Activated B cell treated with CpG ODN at 0.5 μM for 24 hours (primary cell): ENCODE measurements at regions not wholly inside any gene's neighbourhood (a gene's known extent, or its start where the extent isn't known, plus 50 kb on each side); places are given as distances from the start of the nearest gene placed in this dataset.

ENCODE experiments used
- ATAC-seq: fragments of 200-7000 bp; cut with Tn5 transposase; one replicate; pipeline ENCODE4 v1.10.0; 2021; ENCODE audit warnings: low read depth, mild to moderate bottlenecking, moderate library complexity
- CTCF ChIA-PET: fragments of 350-600 bp; sonication (Branson Sonifier 250); formaldehyde crosslinking; loops from one replicate; lab custom pipeline; 2021; ENCODE audit warnings: antibody characterized with exemption; lab: Charles Lee
- POLR2A ChIA-PET: fragments of 350-600 bp; sonication (Branson Sonifier 250); formaldehyde crosslinking; loops from one replicate; lab custom pipeline; 2021; ENCODE audit warnings: antibody characterized with exemption; lab: Charles Lee
- DNase-seq: peaks from one replicate; pipeline ENCODE4 v3.0.0; 2022
- H3K27ac Mint-ChIP-seq: one replicate; pipeline ENCODE4 v1.8.0; 2020; ENCODE audit warnings: mixed read lengths
- H3K27me3 Mint-ChIP-seq: one replicate; pipeline ENCODE4 v1.8.0; 2021; ENCODE audit warnings: mixed read lengths
- H3K36me3 Mint-ChIP-seq: one replicate; pipeline ENCODE4 v1.8.0; 2021; ENCODE audit warnings: low read depth, mixed read lengths
- H3K4me1 Mint-ChIP-seq: one replicate; pipeline ENCODE4 v1.8.0; 2021; ENCODE audit warnings: mixed read lengths
- H3K4me3 Mint-ChIP-seq: one replicate; pipeline ENCODE4 v1.8.0; 2020; ENCODE audit warnings: mild to moderate bottlenecking, mixed read lengths
- H3K9me3 Mint-ChIP-seq: one replicate; pipeline ENCODE4 v1.8.0; 2020; ENCODE audit warnings: mixed read lengths
- CTCF ChIP-seq: fragments of 200-600 bp; IDR thresholded peaks from one replicate; pipeline ENCODE4 v1.8.0; 2022; ENCODE audit warnings: antibody characterized with exemption, mild to moderate bottlenecking
- intact Hi-C: fragments of 100-400 bp; cut with micrococcal nuclease; formaldehyde crosslinking; loops from one replicate; pipeline ENCODE4 v1.15.1; 2024

GRCh38 chr2:58304843-58305242, 63.7 kb upstream of the FANCL start:
- H3K27ac Mint-ChIP-seq, result no peak overlapping the region

GRCh38 chr2:58299123-58299522, 58.0 kb upstream of the FANCL start:
- no peak for TF ChIP-seq CTCF
- ChIA-PET CTCF (no interaction called here), POLR2A (no interaction called here)
- H3K9me3 Mint-ChIP-seq, result peaks cover 3% of the 10 kb centered on the region
- ATAC-seq, result no peak
- no peaks in the 10 kb centered on the region for H3K36me3 Mint-ChIP-seq
- peaks cover 9% of the 10 kb centered on the region for H3K27me3 Mint-ChIP-seq
- DNase-seq, result no peak
- H3K4me3 Mint-ChIP-seq, result no peak overlapping the region
- no peaks in the 10 kb centered on the region for H3K4me1 Mint-ChIP-seq
- H3K27ac Mint-ChIP-seq, result no peak overlapping the region
- intact Hi-C loops, result no loop called here

More at GRCh38 chr2:58304843-58305242, 63.7 kb upstream of the FANCL start:
- DNase-seq (no peak), ATAC-seq (no peak)
- Mint-ChIP-seq H3K4me3 (no peak overlapping the region), H3K4me1 (no peaks in the 10 kb centered on the region), H3K9me3 (peaks cover 3% of the 10 kb centered on the region), H3K27me3 (peaks cover 5% of the 10 kb centered on the region), H3K36me3 (no peaks in the 10 kb centered on the region)
- POLR2A ChIA-PET, result no interaction called here
- TF ChIP-seq CTCF, result no peak
- intact Hi-C loops, result no loop called here
- CTCF ChIA-PET, result no interaction called here

GRCh38 chr2:58293056-58293455, 51.9 kb upstream of the FANCL start:
- peaks cover 12% of the 10 kb centered on the region for H3K27me3 Mint-ChIP-seq
- no peaks in the 10 kb centered on the region for H3K9me3 Mint-ChIP-seq
- ChIA-PET CTCF (no interaction called here), POLR2A (no interaction called here)
- H3K4me1 Mint-ChIP-seq, result no peaks in the 10 kb centered on the region
- H3K4me3 Mint-ChIP-seq, result no peak overlapping the region
- no peak for ATAC-seq
- intact Hi-C loops, result no loop called here
- no peak overlapping the region for H3K27ac Mint-ChIP-seq
- no peak for DNase-seq
- TF ChIP-seq CTCF, result no peak
- no peaks in the 10 kb centered on the region for H3K36me3 Mint-ChIP-seq

GRCh38 chr2:58291726-58292438, 50.8 kb upstream of the FANCL start:
- ChIA-PET CTCF (no interaction called here), POLR2A (no interaction called here)
- H3K4me1 Mint-ChIP-seq, result no peaks in the 10 kb centered on the region
- no peaks in the 10 kb centered on the region for H3K36me3 Mint-ChIP-seq
- H3K9me3 Mint-ChIP-seq, result no peaks in the 10 kb centered on the region
- no peak overlapping the region for H3K4me3 Mint-ChIP-seq
- peaks cover 12% of the 10 kb centered on the region for H3K27me3 Mint-ChIP-seq
- no peak overlapping the region for H3K27ac Mint-ChIP-seq
- ATAC-seq (no peak), DNase-seq (no peak)
- TF ChIP-seq CTCF, result no peak
- intact Hi-C loops, result no loop called here
